ENCODE measurements at regions not wholly inside any gene's neighbourhood (a gene's known extent, or its start where the extent isn't known, plus 50 kb on each side); places are given as distances from the start of the nearest gene placed in this dataset.

GRCh38 chr3:43882976-43883680 is 192.4 kb downstream of the ABHD5 start:
- Histone ChIP-seq H3K9me3 (ENCODE audit: low read depth) (no peaks in the 10 kb centered on the region), H3K27ac (no peak overlapping the region), H3K27me3 (no peaks in the 10 kb centered on the region), H3K4me1 (ENCODE audit: insufficient read depth) (peaks cover 8% of the 10 kb centered on the region), H3K36me3 (replicated peaks; ENCODE audit: insufficient read depth, low read depth) (no peaks in the 10 kb centered on the region), H3K9me2 (replicated peaks; ENCODE audit: insufficient read depth) (no peaks in the 10 kb centered on the region), H3K79me2 (no peaks in the 10 kb centered on the region), H4K20me1 (ENCODE audit: insufficient read depth, poor library complexity, severe bottlenecking) (no peaks in the 10 kb centered on the region), H3K4me2 (no peak overlapping the region), H2AFZ (no peak overlapping the region), H3K4me3 (no peak overlapping the region)
- no peak for DNase-seq (ENCODE audit: low spot score)
- 91% methylated on average over 11 of the region's 11 CpGs for WGBS (ENCODE audit: low lambda C conversion rate, missing lambda C conversion rate)
- TF ChIP-seq CTCF (IDR thresholded peaks at IDR 0.05; ENCODE audit: poor library complexity), result no peak

GRCh38 chr3:43883729-43884396 is 193.1 kb downstream of the ABHD5 start:
- Histone ChIP-seq H4K20me1 (ENCODE audit: insufficient read depth, poor library complexity, severe bottlenecking) (no peaks in the 10 kb centered on the region), H3K9me3 (ENCODE audit: low read depth) (no peaks in the 10 kb centered on the region), H3K27ac (no peak overlapping the region), H3K9me2 (replicated peaks; ENCODE audit: insufficient read depth) (no peaks in the 10 kb centered on the region), H3K4me2 (no peak overlapping the region), H3K36me3 (replicated peaks; ENCODE audit: insufficient read depth, low read depth) (no peaks in the 10 kb centered on the region), H3K4me3 (no peak overlapping the region), H3K79me2 (no peaks in the 10 kb centered on the region), H3K27me3 (no peaks in the 10 kb centered on the region), H3K4me1 (ENCODE audit: insufficient read depth) (peaks cover 8% of the 10 kb centered on the region), H2AFZ (no peak overlapping the region)
- DNase-seq (ENCODE audit: low spot score), result no peak
- WGBS (ENCODE audit: low lambda C conversion rate, missing lambda C conversion rate), result 86% methylated on average over 10 of the region's 10 CpGs
- TF ChIP-seq EZH2phosphoT487 (IDR thresholded peaks at IDR 0.05; ENCODE audit: low read depth, severe bottlenecking, unreplicated experiment) (no peak), CTCF (IDR thresholded peaks at IDR 0.05; ENCODE audit: poor library complexity) (no peak)

- WGBS (ENCODE audit: low lambda C conversion rate, missing lambda C conversion rate), result 95% methylated on average over 7 of the region's 7 CpGs
- Histone ChIP-seq H3K4me3 (no peak overlapping the region), H3K27me3 (no peaks in the 10 kb centered on the region), H4K20me1 (ENCODE audit: insufficient read depth, poor library complexity, severe bottlenecking) (no peaks in the 10 kb centered on the region), H3K4me2 (no peak overlapping the region), H3K36me3 (replicated peaks; ENCODE audit: insufficient read depth, low read depth) (no peaks in the 10 kb centered on the region), H3K79me2 (no peaks in the 10 kb centered on the region), H3K9me2 (replicated peaks; ENCODE audit: insufficient read depth) (no peaks in the 10 kb centered on the region), H2AFZ (no peak overlapping the region), H3K27ac (no peak overlapping the region), H3K4me1 (ENCODE audit: insufficient read depth) (peaks cover 8% of the 10 kb centered on the region), H3K9me3 (ENCODE audit: low read depth) (no peaks in the 10 kb centered on the region)
- no peak for TF ChIP-seq CTCF (IDR thresholded peaks at IDR 0.05; ENCODE audit: poor library complexity)
- TF ChIP-seq EZH2 (IDR thresholded peaks at IDR 0.05; ENCODE audit: borderline replicate concordance), result no peak
- no peak for DNase-seq (ENCODE audit: low spot score)
Measured at GRCh38 chr3:43884581-43884980, 193.8 kb downstream of the ABHD5 start.

Data from hepatocyte (in vitro differentiated cells).